A673 (cell line): ENCODE measurements at regions not wholly inside any gene's neighbourhood (a gene's known extent, or its start where the extent isn't known, plus 50 kb on each side); places are given as distances from the start of the nearest gene placed in this dataset.

Source experiments
- BruUV-seq: library from RNA; stranded (reverse); fragments of 400-500 nt; replicated peaks from 2 replicates; lab custom pipeline; 2021; lab: Mats Ljungman, UMichigan
- CTCF ChIA-PET: fragments of 300-600 bp; sonication (Branson Sonifier 250); formaldehyde crosslinking; loops from one replicate; lab custom pipeline; 2022; ENCODE audit warnings: antibody characterized with exemption; lab: Charles Lee
- POLR2A ChIA-PET: fragments of 300-600 bp; sonication (Branson Sonifier 250); formaldehyde crosslinking; loops from one replicate; lab custom pipeline; 2022; ENCODE audit warnings: antibody characterized with exemption; ENCODE audit not compliant: low non-redundant PET; lab: Charles Lee
- DNase-seq: peaks from one replicate; pipeline ENCODE4 v3.0.0-alpha.2; 2015; ENCODE audit warnings: low spot score
- H3K27ac ChIP-seq: fragments of 200-600 bp; sonication (generic); 2 replicates; pipeline ENCODE4 v1.5.1; 2016; ENCODE audit warnings: mixed run types, low read depth, mild to moderate bottlenecking, mixed read lengths, antibody characterized with exemption, low read length; ENCODE audit not compliant: poor library complexity, severe bottlenecking
- H3K27me3 ChIP-seq: fragments of 200-600 bp; sonication (generic); replicated peaks from 2 replicates; pipeline ENCODE4 v1.6.1; 2017; ENCODE audit warnings: mixed run types, low read depth, mild to moderate bottlenecking, mixed read lengths, antibody characterized with exemption, low read length; ENCODE audit not compliant: insufficient read depth, poor library complexity
- H3K36me3 ChIP-seq: fragments of 200-600 bp; sonication (generic); 2 replicates; pipeline ENCODE4 v1.6.1; 2016; ENCODE audit warnings: mixed run types, mild to moderate bottlenecking, mixed read lengths, antibody characterized with exemption, low read length; ENCODE audit not compliant: insufficient read depth, poor library complexity, severe bottlenecking
- H3K4me1 ChIP-seq: fragments of 200-600 bp; sonication (generic); 2 replicates; pipeline ENCODE4 v1.6.1; 2017; ENCODE audit warnings: mixed run types, mild to moderate bottlenecking, mixed read lengths, antibody characterized with exemption, low read length; ENCODE audit not compliant: insufficient read depth, poor library complexity, severe bottlenecking
- H3K4me3 ChIP-seq: fragments of 200-600 bp; sonication (generic); 2 replicates; pipeline ENCODE4 v1.5.1; 2016; ENCODE audit warnings: low read depth, mixed run types, mild to moderate bottlenecking, mixed read lengths, low read length; ENCODE audit not compliant: poor library complexity, severe bottlenecking
- H3K9me3 ChIP-seq: fragments of 200-600 bp; sonication (generic); 2 replicates; pipeline ENCODE4 v1.6.1; 2016; ENCODE audit warnings: mixed run types, low read depth, mild to moderate bottlenecking, mixed read lengths, antibody characterized with exemption, low read length; ENCODE audit not compliant: poor library complexity, severe bottlenecking
- CTCF ChIP-seq: fragments of 300-800, 200-600 bp; sonication (generic); conservative IDR thresholded peaks from 2 replicates; pipeline ENCODE4 v1.5.1; 2017; ENCODE audit warnings: low read depth, mild to moderate bottlenecking, antibody characterized with exemption, low read length, moderate library complexity, mixed read lengths
- EZH2 ChIP-seq: fragments of 200-600 bp; sonication (generic); IDR thresholded peaks from 2 replicates; pipeline ENCODE4 v1.6.1; 2017; ENCODE audit warnings: borderline replicate concordance, low read depth, mild to moderate bottlenecking, mixed read lengths, antibody characterized with exemption, low read length; ENCODE audit not compliant: poor library complexity, severe bottlenecking
- intact Hi-C: fragments of 100-400 bp; cut with micrococcal nuclease; formaldehyde crosslinking; loops from one replicate; pipeline ENCODE4 v1.10.0; 2022; ENCODE audit not compliant: unreplicated experiment

- CTCF ChIA-PET = no interaction called here
- no TSS peak for BruUV-seq
- TF ChIP-seq EZH2 (no peak), CTCF (no peak)
Observed at GRCh38 chr4:173958445-173958844, 325.0 kb downstream of the FBXO8 start.

GRCh38 chr4:173943547-173943946 lies 339.9 kb downstream of the FBXO8 start:
- POLR2A ChIA-PET = no interaction called here

More at GRCh38 chr4:173958445-173958844, 325.0 kb downstream of the FBXO8 start:
- Histone ChIP-seq H3K9me3 (no peaks in the 10 kb centered on the region), H3K4me1 (no peaks in the 10 kb centered on the region), H3K36me3 (no peaks in the 10 kb centered on the region), H3K27me3 (no peaks in the 10 kb centered on the region), H3K27ac (no peak overlapping the region), H3K4me3 (no peak overlapping the region)
- intact Hi-C loops = no loop called here
- peak; percentile 14 for DNase-seq
- POLR2A ChIA-PET = no interaction called here

GRCh38 chr4:173940146-173940545 lies 343.3 kb downstream of the FBXO8 start:
- Histone ChIP-seq H3K27me3 (no peaks in the 10 kb centered on the region), H3K9me3 (no peaks in the 10 kb centered on the region), H3K4me1 (no peaks in the 10 kb centered on the region), H3K27ac (no peak overlapping the region), H3K4me3 (no peak overlapping the region), H3K36me3 (no peaks in the 10 kb centered on the region)
- intact Hi-C loops = no loop called here
- BruUV-seq = no TSS peak
- TF ChIP-seq EZH2 = no peak
- no peak for TF ChIP-seq CTCF
- ChIA-PET POLR2A (no interaction called here), CTCF (no interaction called here)
- no peak for DNase-seq

More at GRCh38 chr4:173943547-173943946, 339.9 kb downstream of the FBXO8 start:
- no peaks in the 10 kb centered on the region for H3K27me3 ChIP-seq
- H3K4me3 ChIP-seq = no peak overlapping the region
- no peak for DNase-seq
- CTCF ChIA-PET = no interaction called here
- BruUV-seq = no TSS peak
- H3K9me3 ChIP-seq = no peaks in the 10 kb centered on the region
- H3K27ac ChIP-seq = no peak overlapping the region
- TF ChIP-seq CTCF (no peak), EZH2 (no peak)
- intact Hi-C loops = no loop called here
- H3K4me1 ChIP-seq = no peaks in the 10 kb centered on the region
- H3K36me3 ChIP-seq = no peaks in the 10 kb centered on the region
